Coronary artery (tissue), 2 donors: ENCODE measurements at regions not wholly inside any gene's neighbourhood (a gene's known extent, or its start where the extent isn't known, plus 50 kb on each side); places are given as distances from the start of the nearest gene placed in this dataset.

Source experiments
- DNase-seq: peaks from one replicate; pipeline ENCODE4 v3.0.0-alpha.2; 2017; ENCODE audit warnings: low spot score
- H3K27ac ChIP-seq, 2 donors: fragments of 200-600 bp; sonication (generic); one replicate each; pipeline ENCODE4 v1.5.1; 2016 to 2019
- H3K4me3 ChIP-seq: fragments of 200-600 bp; sonication (generic); 2 replicates; pipeline ENCODE4 v1.5.1; 2016; ENCODE audit warnings: mild to moderate bottlenecking, moderate library complexity
- CTCF ChIP-seq: fragments of 200-600 bp; sonication (generic); IDR thresholded peaks from one replicate; pipeline ENCODE4 v1.5.1; 2019; ENCODE audit warnings: antibody characterized with exemption

- no peak overlapping the region for H3K27ac ChIP-seq
- no peak for DNase-seq
- no peak for TF ChIP-seq CTCF
- no peak overlapping the region for H3K4me3 ChIP-seq
Observed at GRCh38 chr4:10736895-10737294, 52.3 kb upstream of the CLNK start.

- no peak for DNase-seq
- no peak overlapping the region for H3K27ac ChIP-seq
- H3K4me3 ChIP-seq = no peak overlapping the region
- no peak for TF ChIP-seq CTCF
Observed at GRCh38 chr4:10736266-10736665, 51.7 kb upstream of the CLNK start.

GRCh38 chr4:10734697-10735096 lies 50.1 kb upstream of the CLNK start:
- no peak overlapping the region for H3K4me3 ChIP-seq
- no peak for DNase-seq
- TF ChIP-seq CTCF = no peak
- H3K27ac ChIP-seq = no peak overlapping the region
